SKM-1 treated with dmso at 0.1 percent for 144 hours (cell line): ENCODE measurements at regions not wholly inside any gene's neighbourhood (a gene's known extent, or its start where the extent isn't known, plus 50 kb on each side); places are given as distances from the start of the nearest gene placed in this dataset.

Experiments used
- DNase-seq: peaks from one replicate; lab custom pipeline; 2025; ENCODE audit not compliant: unreplicated experiment; lab: John Stamatoyannopoulos, UW

- no peak for DNase-seq
Observed at GRCh38 chr2:19614066-19614465, 255.6 kb upstream of the OSR1 start.

DNA sequence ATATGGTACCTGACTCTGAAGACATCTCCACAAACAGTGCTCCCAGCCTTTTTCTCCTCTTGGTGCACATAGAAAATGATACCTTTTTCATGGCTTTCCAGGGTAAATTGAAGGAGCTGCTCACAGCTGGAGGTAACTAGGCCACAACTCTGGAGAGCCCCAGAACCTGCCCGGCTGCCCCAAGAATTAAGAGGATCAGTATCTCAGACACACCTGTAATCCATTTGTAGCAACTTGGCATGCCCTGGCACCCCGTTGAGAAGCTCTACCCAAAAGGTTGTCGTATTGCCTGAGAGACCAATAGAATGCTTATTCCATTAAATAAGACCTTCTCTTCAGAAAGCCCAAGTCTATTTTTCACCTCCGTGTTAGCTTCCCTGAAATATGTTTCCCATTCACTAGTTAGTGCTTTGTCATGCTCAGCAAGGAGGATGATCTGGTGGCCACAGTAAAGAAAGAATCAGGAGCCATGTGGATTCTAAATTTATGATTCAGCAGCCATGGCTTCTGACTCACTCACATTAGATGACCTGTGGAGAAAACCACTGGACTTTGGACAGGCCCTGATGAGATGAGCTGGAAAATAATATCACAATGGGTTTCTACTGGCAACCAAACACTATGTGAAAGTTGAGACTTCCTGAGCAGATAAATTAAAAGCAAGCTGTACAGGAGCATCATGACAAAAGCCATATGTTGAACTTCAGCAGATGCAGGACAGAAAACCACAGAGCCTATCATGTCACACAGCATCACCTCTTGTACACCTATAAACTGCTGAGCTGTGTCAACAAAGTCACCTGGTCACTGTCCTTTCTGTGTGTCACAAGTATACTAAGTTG lies 253.3 kb upstream of the OSR1 start:
- no peak for DNase-seq

- no peak for DNase-seq
Observed at GRCh38 chr2:19609266-19609665, 250.8 kb upstream of the OSR1 start.

- no peak for DNase-seq
Observed at GRCh38 chr2:19607931-19608771, 249.7 kb upstream of the OSR1 start.

- DNase-seq: no peak
Observed at GRCh38 chr2:19607400-19607799, 249.0 kb upstream of the OSR1 start.

GRCh38 chr2:19600982-19601381 lies 242.6 kb upstream of the OSR1 start:
- no peak for DNase-seq

DNA sequence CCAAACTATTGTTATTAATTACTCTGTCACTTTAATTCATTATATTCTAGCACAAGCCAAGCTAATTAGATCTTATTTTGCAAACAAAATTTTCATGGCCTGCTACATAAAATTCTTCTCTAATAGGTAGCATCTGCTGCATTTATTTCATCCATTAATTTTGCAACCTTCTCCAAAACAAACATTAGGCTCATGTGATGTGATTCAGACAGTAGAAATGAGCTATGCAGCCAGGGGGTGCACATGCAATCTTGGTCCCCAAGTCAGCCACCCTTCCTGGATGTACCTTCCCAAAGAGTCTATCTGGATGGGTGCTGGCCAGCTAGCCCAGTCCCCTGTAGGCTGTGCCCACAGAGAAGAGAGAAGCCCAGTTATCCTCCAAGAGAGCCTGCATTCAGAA lies 242.1 kb upstream of the OSR1 start:
- no peak for DNase-seq

GRCh38 chr2:19598971-19599370 lies 240.5 kb upstream of the OSR1 start:
- DNase-seq: no peak

- no peak for DNase-seq
Observed at GRCh38 chr2:19592197-19592596, 233.8 kb upstream of the OSR1 start.

DNA sequence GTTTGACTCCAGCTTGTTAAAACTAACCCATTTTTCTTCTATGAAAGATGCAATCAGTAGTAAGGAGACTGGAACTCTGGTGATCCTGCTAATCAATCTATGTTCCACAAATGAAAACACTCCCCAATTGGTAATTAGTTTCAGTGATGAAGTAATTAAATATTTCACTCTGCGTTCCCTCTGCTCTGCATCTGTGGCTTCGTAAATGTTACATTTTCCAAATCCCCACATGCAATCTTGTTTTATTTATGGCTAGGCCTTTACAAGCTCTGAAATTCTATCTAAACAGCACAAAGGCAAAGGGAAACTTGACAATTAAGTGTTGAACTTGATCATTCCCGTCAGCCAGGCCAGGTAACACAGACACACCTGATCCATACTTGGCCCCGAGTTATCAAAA lies 231.4 kb upstream of the OSR1 start:
- DNase-seq: no peak

DNA sequence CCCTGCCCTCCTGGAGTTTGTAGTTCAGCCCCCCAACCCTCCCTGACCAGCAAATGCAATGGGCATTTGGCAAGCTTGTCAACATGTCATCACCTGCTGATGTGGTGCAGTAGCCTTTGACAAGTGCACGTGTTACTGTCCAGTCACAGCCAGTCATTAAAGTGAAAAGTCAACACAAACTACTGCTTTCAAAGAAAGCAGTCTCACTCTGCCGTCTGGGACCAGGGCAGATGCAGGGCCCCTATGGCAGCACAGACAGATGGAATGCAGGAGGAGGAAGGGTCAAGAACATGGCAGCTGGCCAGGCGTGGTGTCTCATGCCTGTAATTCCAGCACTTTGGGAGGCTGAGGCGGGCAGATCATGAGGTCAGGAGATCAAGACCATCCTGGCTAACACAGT lies 222.4 kb upstream of the OSR1 start:
- DNase-seq: no peak

- DNase-seq: no peak
Observed at GRCh38 chr2:19580264-19580663, 221.8 kb upstream of the OSR1 start.

DNA sequence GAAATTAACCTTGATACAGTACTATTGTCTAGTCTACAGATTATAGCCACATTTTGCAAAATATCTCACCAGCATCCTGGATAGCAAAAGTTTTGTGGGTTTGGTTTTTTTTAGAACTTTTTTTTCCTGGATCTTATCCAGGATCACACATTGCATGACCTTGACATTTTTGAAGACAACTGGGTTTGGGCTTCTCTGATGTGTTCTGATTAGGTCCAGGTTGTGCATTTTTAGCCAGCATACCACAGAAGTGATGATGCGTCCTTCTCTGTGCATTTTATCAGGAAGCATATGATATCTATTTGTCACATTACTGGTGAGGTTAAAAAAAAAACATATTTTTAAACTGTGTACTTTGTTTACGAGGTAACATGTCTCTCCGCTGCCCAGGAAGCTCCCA lies 221.0 kb upstream of the OSR1 start:
- no peak for DNase-seq

DNA sequence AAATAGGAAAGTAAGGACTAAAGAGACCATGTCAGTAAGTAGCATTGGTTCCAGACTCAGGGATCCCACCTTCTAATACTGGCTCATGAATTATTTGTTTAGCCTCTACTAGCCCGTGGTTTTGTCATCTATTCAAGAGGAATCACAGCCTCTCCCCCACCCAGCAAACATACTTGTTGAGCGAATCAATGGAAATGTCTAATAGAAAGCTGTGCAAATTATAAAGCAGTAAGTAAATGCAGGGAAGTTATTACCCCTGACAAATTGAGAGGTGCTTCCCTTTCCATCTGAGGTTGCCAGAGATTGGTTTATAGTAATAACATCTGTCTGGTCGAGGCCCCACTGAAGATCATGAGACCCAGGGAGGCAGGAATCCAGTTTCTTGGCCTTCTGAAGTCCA lies 219.3 kb upstream of the OSR1 start:
- no peak for DNase-seq

GRCh38 chr2:19576411-19576810 lies 218.0 kb upstream of the OSR1 start:
- DNase-seq: no peak

- no peak for DNase-seq
Observed at GRCh38 chr2:19575641-19576040, 217.2 kb upstream of the OSR1 start.

DNA sequence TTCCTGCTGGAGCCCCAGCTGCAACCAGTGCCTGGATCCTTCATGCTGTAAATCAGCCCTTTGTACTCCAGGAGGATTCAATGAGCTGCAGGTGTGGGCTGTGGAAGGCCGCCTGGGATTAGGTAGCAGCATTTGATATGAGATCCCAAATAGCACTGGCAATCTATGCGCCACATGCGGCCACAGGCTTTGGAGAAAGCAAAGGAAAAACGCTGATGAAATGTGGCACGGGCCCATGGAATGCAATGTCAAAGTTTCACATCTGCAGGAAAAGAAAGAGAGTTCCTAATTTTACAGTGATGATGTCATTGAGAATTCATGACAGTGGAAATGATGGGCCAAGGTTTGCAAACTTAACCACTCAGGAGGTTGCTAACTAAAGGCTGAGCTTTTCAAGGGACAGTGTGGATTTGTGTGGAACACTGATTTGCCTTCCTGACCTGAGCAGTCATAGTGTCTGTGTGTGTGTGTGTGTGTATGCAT lies 216.4 kb upstream of the OSR1 start:
- DNase-seq: no peak

DNA sequence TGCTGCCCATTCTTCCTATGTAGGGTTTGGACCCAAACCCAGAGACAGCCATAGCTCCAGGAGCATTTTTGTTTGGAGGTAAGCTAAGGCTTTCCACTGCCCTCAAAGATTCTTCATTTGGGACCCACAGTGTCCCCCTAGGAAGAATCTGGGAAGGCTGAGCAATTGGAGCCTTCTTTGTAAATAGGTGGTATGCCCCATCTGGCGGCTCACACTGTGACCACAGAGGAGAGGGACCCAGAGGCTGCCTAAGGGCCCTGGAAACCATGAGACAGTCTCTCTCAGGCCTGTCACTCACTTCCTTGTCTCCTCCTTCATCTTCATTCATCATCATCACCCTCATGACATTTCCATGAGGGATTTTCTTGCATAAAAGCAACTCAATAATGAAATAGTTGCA lies 215.4 kb upstream of the OSR1 start:
- DNase-seq: no peak

- no peak for DNase-seq
Observed at GRCh38 chr2:19571773-19572172, 213.3 kb upstream of the OSR1 start.

DNA sequence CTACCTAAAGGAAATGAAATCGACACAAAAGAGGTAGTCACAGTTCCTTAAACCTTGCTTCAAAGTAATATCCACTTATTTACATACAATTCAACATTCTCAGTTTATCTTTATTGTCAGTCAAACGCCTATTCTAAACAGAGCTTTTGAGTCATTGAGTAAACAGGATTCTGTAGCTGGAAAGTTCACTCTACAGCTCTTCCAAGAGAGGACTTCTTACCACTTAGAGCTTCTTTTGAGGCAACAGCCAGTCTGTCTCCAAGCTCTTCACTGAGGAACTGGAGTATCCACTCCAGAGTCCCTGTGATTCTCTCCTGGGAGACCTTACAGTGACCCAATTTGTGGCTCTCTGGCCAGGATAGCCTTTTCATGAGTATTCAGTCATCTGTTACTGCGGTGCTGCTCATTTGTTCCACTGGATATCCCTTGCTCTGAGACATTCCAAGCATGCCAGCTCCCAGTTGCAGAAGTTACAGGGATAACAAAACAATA lies 210.9 kb upstream of the OSR1 start:
- no peak for DNase-seq

GRCh38 chr2:19568809-19569208 lies 210.4 kb upstream of the OSR1 start:
- DNase-seq: no peak

- DNase-seq: no peak
Observed at GRCh38 chr2:19560785-19561184, 202.4 kb upstream of the OSR1 start.
